Neural progenitor cell (in vitro differentiated cells): ENCODE measurements at regions not wholly inside any gene's neighbourhood (a gene's known extent, or its start where the extent isn't known, plus 50 kb on each side); places are given as distances from the start of the nearest gene placed in this dataset.

Experiments used
- DNase-seq: peaks from one replicate; pipeline ENCODE4 v3.0.0-alpha.2; 2016; ENCODE audit warnings: low spot score
- H2AFZ ChIP-seq: fragments of 200-600 bp; sonication (generic); replicated peaks from 2 replicates; pipeline ENCODE4 v1.6.1; 2016; ENCODE audit warnings: antibody characterized with exemption
- H3F3A ChIP-seq: fragments of 200-600 bp; sonication (generic); 2 replicates; pipeline ENCODE4 v1.6.1; 2016; ENCODE audit warnings: antibody characterized with exemption, low read depth
- H3K27ac ChIP-seq: fragments of 200-600 bp; sonication (generic); 2 replicates; pipeline ENCODE4 v1.5.1; 2016; ENCODE audit warnings: mild to moderate bottlenecking
- H3K27me3 ChIP-seq: fragments of 200-600 bp; sonication (generic); 2 replicates; pipeline ENCODE4 v1.6.1; 2016; ENCODE audit warnings: mild to moderate bottlenecking, moderate library complexity
- H3K36me3 ChIP-seq: fragments of 200-600 bp; sonication (generic); 2 replicates; pipeline ENCODE4 v1.5.1; 2016
- H3K4me1 ChIP-seq: fragments of 200-600 bp; sonication (generic); 2 replicates; pipeline ENCODE4 v1.6.1; 2016; ENCODE audit warnings: mixed run types
- H3K4me2 ChIP-seq: fragments of 200-600 bp; sonication (generic); 2 replicates; pipeline ENCODE4 v1.6.1; 2016
- H3K4me3 ChIP-seq: fragments of 200-600 bp; sonication (generic); 2 replicates; pipeline ENCODE4 v1.5.1; 2016
- H3K79me2 ChIP-seq: fragments of 200-600 bp; sonication (generic); 2 replicates; pipeline ENCODE4 v1.6.1; 2016; ENCODE audit warnings: low read depth
- H3K9ac ChIP-seq: fragments of 200-600 bp; sonication (generic); 2 replicates; pipeline ENCODE4 v1.6.1; 2016
- H3K9me3 ChIP-seq: fragments of 200-600 bp; sonication (generic); 2 replicates; pipeline ENCODE4 v1.5.1; 2016; ENCODE audit warnings: low read depth
- H4K20me1 ChIP-seq: fragments of 200-600 bp; sonication (generic); 2 replicates; pipeline ENCODE4 v1.6.1; 2016; ENCODE audit warnings: low read depth
- H3K27ac Mint-ChIP-seq: 3 replicates; pipeline ENCODE4 v1.8.0; 2021; ENCODE audit warnings: mixed read lengths
- H3K27me3 Mint-ChIP-seq: 2 replicates; pipeline ENCODE4 v1.8.0; 2022; ENCODE audit warnings: low read depth, mild to moderate bottlenecking, inconsistent platforms, moderate library complexity, mixed read lengths; ENCODE audit not compliant: insufficient read depth
- H3K36me3 Mint-ChIP-seq: 3 replicates; pipeline ENCODE4 v1.8.0; 2021; ENCODE audit warnings: mixed read lengths
- H3K4me1 Mint-ChIP-seq: 3 replicates; pipeline ENCODE4 v1.8.0; 2021; ENCODE audit warnings: mixed read lengths
- H3K4me3 Mint-ChIP-seq: 3 replicates; pipeline ENCODE4 v1.8.0; 2021; ENCODE audit warnings: mild to moderate bottlenecking, moderate library complexity, mixed read lengths
- H3K9me3 Mint-ChIP-seq: 3 replicates; pipeline ENCODE4 v1.8.0; 2020; ENCODE audit warnings: mixed read lengths
- EZH2 ChIP-seq: fragments of 200-600 bp; sonication (generic); IDR thresholded peaks from 2 replicates; pipeline ENCODE4 v1.6.1; 2017; ENCODE audit warnings: antibody characterized with exemption, mild to moderate bottlenecking, moderate library complexity
- EZH2phosphoT487 ChIP-seq: fragments of 200-600 bp; sonication (generic); IDR thresholded peaks from 2 replicates; pipeline ENCODE4 v1.6.1; 2017; ENCODE audit warnings: antibody characterized with exemption
- TF ChIP-seq, protein P1 (sequence below): fragments of 200-600 bp; sonication (generic); IDR thresholded peaks from 2 replicates; pipeline ENCODE4 v1.5.1; 2017; ENCODE audit warnings: antibody characterized with exemption, mild to moderate bottlenecking

DNA sequence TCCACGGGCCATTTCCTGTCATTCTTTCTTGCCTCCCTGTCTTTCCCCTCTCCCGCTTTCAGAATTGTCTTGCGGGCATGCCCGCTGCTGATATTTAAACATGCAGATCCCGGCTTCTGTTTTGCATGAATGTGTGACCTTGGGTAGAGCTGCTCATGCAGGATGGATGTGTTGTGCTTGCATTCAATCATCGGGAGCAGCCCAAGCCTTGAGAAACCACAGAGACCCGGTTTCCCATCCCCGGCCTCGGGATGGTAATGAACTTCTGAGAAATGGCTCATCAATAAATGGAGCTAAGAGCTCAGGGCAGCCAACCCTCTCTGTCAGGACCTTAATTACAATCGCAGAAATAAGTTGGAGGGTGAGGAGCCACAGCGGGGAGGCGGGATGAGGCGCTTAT lies 303.7 kb upstream of the TNRC6C start:
- Mint-ChIP-seq H3K36me3 (no peaks in the 10 kb centered on the region), H3K9me3 (peaks cover 30% of the 10 kb centered on the region), H3K27me3 (no peaks in the 10 kb centered on the region), H3K27ac (no peak overlapping the region), H3K4me3 (no peak overlapping the region), H3K4me1 (peaks cover 2% of the 10 kb centered on the region)
- Histone ChIP-seq H3K27ac (no peak overlapping the region), H2AFZ (no peak overlapping the region), H3K9ac (no peak overlapping the region), H3K4me2 (no peak overlapping the region), H3K27me3 (no peaks in the 10 kb centered on the region), H3F3A (no peaks in the 10 kb centered on the region), H3K9me3 (no peaks in the 10 kb centered on the region), H3K79me2 (no peaks in the 10 kb centered on the region), H3K4me3 (no peak overlapping the region), H3K36me3 (no peaks in the 10 kb centered on the region), H4K20me1 (no peaks in the 10 kb centered on the region), H3K4me1 (no peaks in the 10 kb centered on the region)
- no peak for DNase-seq
- TF ChIP-seq EZH2 = no peak

DNA sequence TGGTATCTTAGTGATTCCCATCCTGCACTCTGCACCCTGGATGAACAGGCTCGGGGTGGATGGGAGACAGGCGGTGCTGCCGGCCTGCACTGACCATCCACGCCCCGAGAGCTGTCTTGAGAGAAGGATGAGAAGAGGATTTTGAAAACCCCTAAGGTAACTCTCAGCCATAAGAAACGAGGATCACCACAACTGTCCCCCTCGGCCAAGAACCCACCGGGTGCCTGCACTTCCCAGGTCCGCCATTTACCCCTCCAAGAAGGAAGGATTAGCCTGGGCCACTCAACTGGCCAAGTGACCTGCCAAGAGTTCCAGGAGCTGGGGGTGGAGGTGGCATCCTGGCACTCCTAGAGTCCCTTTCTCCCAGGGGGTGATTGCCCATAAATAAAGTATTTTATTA lies 302.4 kb upstream of the TNRC6C start:
- Histone ChIP-seq H3K79me2 (no peaks in the 10 kb centered on the region), H4K20me1 (no peaks in the 10 kb centered on the region), H3K4me1 (no peaks in the 10 kb centered on the region), H2AFZ (no peak overlapping the region), H3K9ac (no peak overlapping the region), H3F3A (no peaks in the 10 kb centered on the region), H3K36me3 (no peaks in the 10 kb centered on the region), H3K4me2 (no peak overlapping the region), H3K9me3 (no peaks in the 10 kb centered on the region), H3K27ac (no peak overlapping the region), H3K4me3 (no peak overlapping the region), H3K27me3 (no peaks in the 10 kb centered on the region)
- no peak overlapping the region for H3K27ac Mint-ChIP-seq
- H3K36me3 Mint-ChIP-seq = no peaks in the 10 kb centered on the region
- peaks cover 2% of the 10 kb centered on the region for H3K4me1 Mint-ChIP-seq
- no peak for DNase-seq
- H3K9me3 Mint-ChIP-seq = peaks cover 18% of the 10 kb centered on the region
- H3K27me3 Mint-ChIP-seq = peaks cover 1% of the 10 kb centered on the region
- TF ChIP-seq EZH2phosphoT487 (no peak), EZH2 (no peak)
- TF ChIP-seq, protein P1, sequence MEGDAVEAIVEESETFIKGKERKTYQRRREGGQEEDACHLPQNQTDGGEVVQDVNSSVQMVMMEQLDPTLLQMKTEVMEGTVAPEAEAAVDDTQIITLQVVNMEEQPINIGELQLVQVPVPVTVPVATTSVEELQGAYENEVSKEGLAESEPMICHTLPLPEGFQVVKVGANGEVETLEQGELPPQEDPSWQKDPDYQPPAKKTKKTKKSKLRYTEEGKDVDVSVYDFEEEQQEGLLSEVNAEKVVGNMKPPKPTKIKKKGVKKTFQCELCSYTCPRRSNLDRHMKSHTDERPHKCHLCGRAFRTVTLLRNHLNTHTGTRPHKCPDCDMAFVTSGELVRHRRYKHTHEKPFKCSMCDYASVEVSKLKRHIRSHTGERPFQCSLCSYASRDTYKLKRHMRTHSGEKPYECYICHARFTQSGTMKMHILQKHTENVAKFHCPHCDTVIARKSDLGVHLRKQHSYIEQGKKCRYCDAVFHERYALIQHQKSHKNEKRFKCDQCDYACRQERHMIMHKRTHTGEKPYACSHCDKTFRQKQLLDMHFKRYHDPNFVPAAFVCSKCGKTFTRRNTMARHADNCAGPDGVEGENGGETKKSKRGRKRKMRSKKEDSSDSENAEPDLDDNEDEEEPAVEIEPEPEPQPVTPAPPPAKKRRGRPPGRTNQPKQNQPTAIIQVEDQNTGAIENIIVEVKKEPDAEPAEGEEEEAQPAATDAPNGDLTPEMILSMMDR = no peak
- H3K4me3 Mint-ChIP-seq = no peak overlapping the region

DNA sequence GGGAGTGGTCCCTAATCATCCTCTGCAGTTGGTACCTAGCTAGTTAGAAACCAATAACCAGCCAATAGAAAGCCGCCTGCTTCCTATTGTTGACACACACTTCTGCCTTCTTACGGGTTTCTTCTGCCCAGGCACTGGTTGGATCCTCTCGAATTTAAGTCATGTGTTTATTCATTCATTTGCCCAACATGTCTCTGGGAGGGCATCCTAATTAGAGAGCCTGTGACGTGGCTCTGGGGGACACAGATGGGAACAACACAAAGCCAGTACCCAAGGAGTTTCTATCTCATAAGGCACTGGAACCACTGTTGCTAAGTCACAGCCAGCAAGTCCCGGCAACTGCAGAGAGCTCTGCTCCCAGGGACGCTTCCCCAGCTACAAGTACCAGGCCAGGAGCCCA lies 300.7 kb upstream of the TNRC6C start:
- Histone ChIP-seq H3K4me3 (no peak overlapping the region), H3F3A (no peaks in the 10 kb centered on the region), H3K9ac (no peak overlapping the region), H3K9me3 (no peaks in the 10 kb centered on the region), H3K27ac (no peak overlapping the region), H2AFZ (no peak overlapping the region), H3K36me3 (no peaks in the 10 kb centered on the region), H3K4me1 (no peaks in the 10 kb centered on the region), H3K4me2 (no peak overlapping the region), H3K79me2 (no peaks in the 10 kb centered on the region), H3K27me3 (no peaks in the 10 kb centered on the region), H4K20me1 (no peaks in the 10 kb centered on the region)
- Mint-ChIP-seq H3K4me3 (no peak overlapping the region), H3K27ac (no peak overlapping the region), H3K36me3 (no peaks in the 10 kb centered on the region), H3K4me1 (peaks cover 2% of the 10 kb centered on the region), H3K27me3 (peaks cover 4% of the 10 kb centered on the region), H3K9me3 (peaks cover 15% of the 10 kb centered on the region)
- TF ChIP-seq, protein P1 = no peak
- TF ChIP-seq EZH2phosphoT487 = no peak
- TF ChIP-seq EZH2 = no peak
- DNase-seq = no peak

DNA sequence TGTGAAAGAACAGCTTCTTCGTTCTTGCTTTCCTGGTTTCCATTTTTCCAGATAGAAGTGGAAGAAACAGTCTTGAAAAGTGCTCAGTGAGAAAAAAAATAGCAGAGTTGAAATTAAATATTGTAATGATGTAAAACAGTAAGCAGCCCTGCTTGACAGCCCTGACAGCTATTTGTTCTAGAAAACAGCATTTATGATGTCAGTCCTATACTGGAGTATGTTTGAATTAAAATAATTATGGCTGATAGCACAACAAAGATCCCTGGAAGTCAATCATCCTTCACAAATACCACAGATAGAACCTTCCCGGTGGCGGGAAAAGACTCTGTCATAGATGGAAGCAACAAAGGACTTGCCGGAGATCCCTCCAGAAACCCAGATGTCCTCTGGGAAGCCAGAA lies 298.0 kb upstream of the TNRC6C start:
- H4K20me1 ChIP-seq = no peaks in the 10 kb centered on the region
- H3K27me3 Mint-ChIP-seq = peaks cover 6% of the 10 kb centered on the region
- no peaks in the 10 kb centered on the region for H3K79me2 ChIP-seq
- no peaks in the 10 kb centered on the region for H3K9me3 ChIP-seq
- no peaks in the 10 kb centered on the region for H3K27me3 ChIP-seq
- H3K4me1 ChIP-seq = no peaks in the 10 kb centered on the region
- no peaks in the 10 kb centered on the region for H3F3A ChIP-seq
- no peak for DNase-seq
- no peaks in the 10 kb centered on the region for H3K36me3 Mint-ChIP-seq
- no peaks in the 10 kb centered on the region for H3K4me1 Mint-ChIP-seq
- no peak overlapping the region for H3K4me3 ChIP-seq
- H3K36me3 ChIP-seq = no peaks in the 10 kb centered on the region
- H3K4me2 ChIP-seq = no peak overlapping the region
- no peak for TF ChIP-seq EZH2
- TF ChIP-seq EZH2phosphoT487 = no peak
- H3K9me3 Mint-ChIP-seq = peaks cover 10% of the 10 kb centered on the region
- H3K9ac ChIP-seq = no peak overlapping the region
- H3K27ac ChIP-seq = no peak overlapping the region
- no peak overlapping the region for H3K4me3 Mint-ChIP-seq
- no peak overlapping the region for H3K27ac Mint-ChIP-seq
- no peak overlapping the region for H2AFZ ChIP-seq
